ENCODE measurements at regions not wholly inside any gene's neighbourhood (a gene's known extent, or its start where the extent isn't known, plus 50 kb on each side); places are given as distances from the start of the nearest gene placed in this dataset.
"Not testable (repeated sequence)": the region's sequence is repeated elsewhere in the genome, so short reads cannot be mapped to it uniquely, and the experiment has no call there.

GRCh38 chr5:160496784-160497183, 75.1 kb downstream of the PTTG1 start:
- DNase-seq (ENCODE audit: low read depth) = peak; percentile 27
- TF ChIP-seq, protein P1, sequence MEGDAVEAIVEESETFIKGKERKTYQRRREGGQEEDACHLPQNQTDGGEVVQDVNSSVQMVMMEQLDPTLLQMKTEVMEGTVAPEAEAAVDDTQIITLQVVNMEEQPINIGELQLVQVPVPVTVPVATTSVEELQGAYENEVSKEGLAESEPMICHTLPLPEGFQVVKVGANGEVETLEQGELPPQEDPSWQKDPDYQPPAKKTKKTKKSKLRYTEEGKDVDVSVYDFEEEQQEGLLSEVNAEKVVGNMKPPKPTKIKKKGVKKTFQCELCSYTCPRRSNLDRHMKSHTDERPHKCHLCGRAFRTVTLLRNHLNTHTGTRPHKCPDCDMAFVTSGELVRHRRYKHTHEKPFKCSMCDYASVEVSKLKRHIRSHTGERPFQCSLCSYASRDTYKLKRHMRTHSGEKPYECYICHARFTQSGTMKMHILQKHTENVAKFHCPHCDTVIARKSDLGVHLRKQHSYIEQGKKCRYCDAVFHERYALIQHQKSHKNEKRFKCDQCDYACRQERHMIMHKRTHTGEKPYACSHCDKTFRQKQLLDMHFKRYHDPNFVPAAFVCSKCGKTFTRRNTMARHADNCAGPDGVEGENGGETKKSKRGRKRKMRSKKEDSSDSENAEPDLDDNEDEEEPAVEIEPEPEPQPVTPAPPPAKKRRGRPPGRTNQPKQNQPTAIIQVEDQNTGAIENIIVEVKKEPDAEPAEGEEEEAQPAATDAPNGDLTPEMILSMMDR (IDR thresholded peaks at IDR 0.05; ENCODE audit: insufficient read depth, low read length) = no peak
- H3K4me3 ChIP-seq (ENCODE audit: low read depth, low read length) = no peak overlapping the region

- TF ChIP-seq, protein P1 (IDR thresholded peaks at IDR 0.05; ENCODE audit: insufficient read depth, low read length) = no peak
- no peak overlapping the region for H3K4me3 ChIP-seq (ENCODE audit: low read depth, low read length)
- DNase-seq (ENCODE audit: low read depth) = no peak
Measured at GRCh38 chr5:160497878-160498277, 76.2 kb downstream of the PTTG1 start.

GRCh38 chr5:160498441-160499043, 76.9 kb downstream of the PTTG1 start:
- not testable (repeated sequence) for DNase-seq (ENCODE audit: low read depth); H3K4me3 ChIP-seq (ENCODE audit: low read depth, low read length)

DNA sequence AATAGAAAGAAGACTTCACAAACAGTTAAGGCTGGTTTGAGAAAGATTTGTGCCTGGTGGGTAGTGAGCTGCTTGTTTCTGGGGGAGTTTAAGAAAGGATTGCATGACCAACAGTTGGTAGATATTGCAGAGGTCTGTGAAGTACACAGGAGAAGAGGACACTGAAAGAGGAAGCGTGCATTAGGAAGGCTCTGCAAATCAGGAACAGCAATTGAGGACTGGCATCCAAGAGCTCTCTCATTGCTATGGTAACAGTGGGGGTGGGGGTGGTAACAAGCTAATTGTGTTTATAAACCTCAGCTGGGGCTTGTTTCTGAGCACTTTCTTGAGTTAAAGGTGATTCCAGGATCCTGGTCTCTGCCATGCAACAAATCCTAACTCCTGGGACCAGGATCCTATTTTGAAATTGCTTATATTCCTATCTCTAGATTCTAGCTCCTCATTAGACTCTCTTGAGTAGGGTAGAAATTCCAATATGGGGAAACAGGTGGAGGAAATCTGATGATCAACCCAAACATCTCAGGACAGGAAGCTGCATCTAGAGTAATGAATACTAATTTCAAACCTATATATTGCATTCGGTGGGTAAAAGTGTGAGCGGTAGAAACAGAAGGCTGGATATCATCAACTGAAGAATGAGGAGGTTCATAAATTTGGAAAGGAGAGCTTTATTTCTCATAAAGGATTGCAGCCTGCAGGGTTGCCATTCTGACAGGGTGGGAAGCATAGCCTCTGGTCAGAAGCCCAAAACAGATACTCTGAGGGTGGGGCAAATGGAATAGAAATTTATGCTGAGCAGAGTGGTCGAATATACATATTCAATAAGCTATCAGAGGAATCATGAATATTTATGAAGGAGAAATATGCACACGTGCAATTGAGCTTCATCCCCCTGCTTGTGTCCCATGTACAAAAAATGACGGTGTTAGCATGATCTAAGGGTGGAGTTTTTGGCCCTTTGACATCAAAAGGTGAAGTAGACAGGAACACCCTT, 79.4 kb downstream of the PTTG1 start:
- no peak for DNase-seq (ENCODE audit: low read depth)
- TF ChIP-seq, protein P1 (IDR thresholded peaks at IDR 0.05; ENCODE audit: insufficient read depth, low read length) = no peak
- no peak overlapping the region for H3K4me3 ChIP-seq (ENCODE audit: low read depth, low read length)

- no peak for DNase-seq (ENCODE audit: low read depth)
- H3K4me3 ChIP-seq (ENCODE audit: low read depth, low read length) = no peak overlapping the region
- TF ChIP-seq, protein P1 (IDR thresholded peaks at IDR 0.05; ENCODE audit: insufficient read depth, low read length) = no peak
Measured at GRCh38 chr5:160504906-160505305, 83.3 kb downstream of the PTTG1 start.

- DNase-seq (ENCODE audit: low read depth) = peak; percentile 64
- no peak overlapping the region for H3K4me3 ChIP-seq (ENCODE audit: low read depth, low read length)
- TF ChIP-seq, protein P1 (IDR thresholded peaks at IDR 0.05; ENCODE audit: insufficient read depth, low read length) = no peak
Measured at GRCh38 chr5:160506006-160507004, 84.7 kb downstream of the PTTG1 start.
